Upper lobe of right lung (tissue), 1 donor: ENCODE measurements at regions not wholly inside any gene's neighbourhood (a gene's known extent, or its start where the extent isn't known, plus 50 kb on each side); places are given as distances from the start of the nearest gene placed in this dataset.

Experiments used
- ATAC-seq: fragments of 200-7000 bp; cut with Tn5 transposase; one replicate; pipeline ENCODE4 v1.9.1; 2020; ENCODE audit warnings: mild to moderate bottlenecking, moderate library complexity
- DNase-seq: peaks from one replicate; pipeline ENCODE4 v3.0.0-alpha.2; 2020
- H3K27ac ChIP-seq: fragments of 200-600 bp; one replicate; pipeline ENCODE4 v1.8.0; 2022
- H3K27me3 ChIP-seq: fragments of 200-600 bp; one replicate; pipeline ENCODE4 v1.8.0; 2022; ENCODE audit warnings: mild to moderate bottlenecking
- H3K36me3 ChIP-seq: fragments of 200-600 bp; one replicate; pipeline ENCODE4 v1.8.0; 2022
- H3K4me1 ChIP-seq: fragments of 200-600 bp; one replicate; pipeline ENCODE4 v1.8.0; 2022
- H3K4me3 ChIP-seq: fragments of 200-600 bp; one replicate; pipeline ENCODE4 v1.8.0; 2022; ENCODE audit warnings: mild to moderate bottlenecking
- H3K9me3 ChIP-seq: fragments of 200-600 bp; one replicate; pipeline ENCODE4 v1.8.0; 2022
- CTCF ChIP-seq: fragments of 200-600 bp; IDR thresholded peaks from one replicate; pipeline ENCODE4 v1.8.0; 2022; ENCODE audit warnings: antibody characterized with exemption
- intact Hi-C: fragments of 100-400 bp; cut with DNase I; formaldehyde crosslinking; loops from one replicate; pipeline ENCODE4 v1.11.0; 2022
- donor health status: DM: no; HTN: yes; CAD: no; lungs with severe emphysema.

- Histone ChIP-seq H3K27me3 (no peaks in the 10 kb centered on the region), H3K4me1 (peaks cover 5% of the 10 kb centered on the region), H3K27ac (no peak overlapping the region), H3K36me3 (no peaks in the 10 kb centered on the region), H3K9me3 (no peaks in the 10 kb centered on the region), H3K4me3 (no peak overlapping the region)
- no peak for DNase-seq
- no peak for ATAC-seq
- intact Hi-C loops = no loop called here
- TF ChIP-seq CTCF = no peak
Measured at GRCh38 chr3:34013818-34014570, 215.6 kb downstream of the PDCD6IP start.

GRCh38 chr3:34015204-34016142, 217.0 kb downstream of the PDCD6IP start:
- Histone ChIP-seq H3K4me3 (no peak overlapping the region), H3K27me3 (no peaks in the 10 kb centered on the region), H3K9me3 (no peaks in the 10 kb centered on the region), H3K4me1 (peaks cover 5% of the 10 kb centered on the region), H3K27ac (no peak overlapping the region), H3K36me3 (no peaks in the 10 kb centered on the region)
- no peak for ATAC-seq
- no peak for TF ChIP-seq CTCF
- intact Hi-C loops = no loop called here
- no peak for DNase-seq

- DNase-seq (no peak), ATAC-seq (no peak)
- Histone ChIP-seq H3K9me3 (no peaks in the 10 kb centered on the region), H3K4me3 (no peak overlapping the region), H3K4me1 (peaks cover 2% of the 10 kb centered on the region), H3K36me3 (no peaks in the 10 kb centered on the region), H3K27me3 (no peaks in the 10 kb centered on the region), H3K27ac (no peak overlapping the region)
- intact Hi-C loops = no loop called here
- TF ChIP-seq CTCF = no peak
Measured at GRCh38 chr3:34016925-34017587, 218.6 kb downstream of the PDCD6IP start.

- Histone ChIP-seq H3K27ac (no peak overlapping the region), H3K27me3 (no peaks in the 10 kb centered on the region), H3K4me3 (no peak overlapping the region), H3K9me3 (no peaks in the 10 kb centered on the region), H3K36me3 (no peaks in the 10 kb centered on the region), H3K4me1 (no peaks in the 10 kb centered on the region)
- ATAC-seq (no peak), DNase-seq (no peak)
- TF ChIP-seq CTCF = no peak
- intact Hi-C loops = no loop called here
Measured at GRCh38 chr3:34017757-34018156, 219.3 kb downstream of the PDCD6IP start.

GRCh38 chr3:34019158-34019557, 220.7 kb downstream of the PDCD6IP start:
- H3K4me3 ChIP-seq = no peak overlapping the region
- no peaks in the 10 kb centered on the region for H3K4me1 ChIP-seq
- no peaks in the 10 kb centered on the region for H3K27me3 ChIP-seq
- no peak for ATAC-seq
- no peak overlapping the region for H3K27ac ChIP-seq
- intact Hi-C loops = no loop called here
- no peak for DNase-seq
- no peak for TF ChIP-seq CTCF
- no peaks in the 10 kb centered on the region for H3K36me3 ChIP-seq
- no peaks in the 10 kb centered on the region for H3K9me3 ChIP-seq
